ENCODE measurements at regions not wholly inside any gene's neighbourhood (a gene's known extent, or its start where the extent isn't known, plus 50 kb on each side); places are given as distances from the start of the nearest gene placed in this dataset.
A peak's percentile ranks its signal among the peaks of the same experiment; 100 is the strongest.
"Not testable (repeated sequence)": the region's sequence is repeated elsewhere in the genome, so short reads cannot be mapped to it uniquely, and the experiment has no call there.

- DNase-seq = not testable (repeated sequence)
Measured at GRCh38 chr9:6103911-6104310, 88.5 kb upstream of the RANBP6 start.

- DNase-seq = not testable (repeated sequence)
Measured at GRCh38 chr9:6102336-6102987, 87.0 kb upstream of the RANBP6 start.

GRCh38 chr9:6101725-6102124 lies 86.3 kb upstream of the RANBP6 start:
- not testable (repeated sequence) for DNase-seq

GRCh38 chr9:6099346-6099745 lies 83.9 kb upstream of the RANBP6 start:
- DNase-seq = not testable (repeated sequence)

- no peak for DNase-seq
Measured at GRCh38 chr9:6098431-6098830, 83.0 kb upstream of the RANBP6 start.

GRCh38 chr9:6096821-6097220 lies 81.4 kb upstream of the RANBP6 start:
- no peak for DNase-seq

GRCh38 chr9:6090277-6091210 lies 75.1 kb upstream of the RANBP6 start:
- DNase-seq = no peak

GRCh38 chr9:6089300-6089699 lies 73.9 kb upstream of the RANBP6 start:
- no peak for DNase-seq

- DNase-seq = no peak
Measured at GRCh38 chr9:6086006-6086655, 70.7 kb upstream of the RANBP6 start.

GRCh38 chr9:6080154-6080716 lies 64.8 kb upstream of the RANBP6 start:
- DNase-seq = peak; percentile 53

GRCh38 chr9:6079386-6079785 lies 64.0 kb upstream of the RANBP6 start:
- no peak for DNase-seq

- no peak for DNase-seq
Measured at GRCh38 chr9:6078382-6079105, 63.1 kb upstream of the RANBP6 start.

GRCh38 chr9:6076851-6077250 lies 61.4 kb upstream of the RANBP6 start:
- no peak for DNase-seq

GRCh38 chr9:6073731-6074130 lies 58.3 kb upstream of the RANBP6 start:
- no peak for DNase-seq

- no peak for DNase-seq
Measured at GRCh38 chr9:6072865-6073264, 57.4 kb upstream of the RANBP6 start.

- DNase-seq = no peak
Measured at GRCh38 chr9:6072453-6072852, 57.0 kb upstream of the RANBP6 start.

GRCh38 chr9:6068983-6069382 lies 53.6 kb upstream of the RANBP6 start:
- DNase-seq = no peak

GRCh38 chr9:6067426-6067825 lies 52.0 kb upstream of the RANBP6 start:
- no peak for DNase-seq
